ENCODE measurements at regions not wholly inside any gene's neighbourhood (a gene's known extent, or its start where the extent isn't known, plus 50 kb on each side); places are given as distances from the start of the nearest gene placed in this dataset.

DNA sequence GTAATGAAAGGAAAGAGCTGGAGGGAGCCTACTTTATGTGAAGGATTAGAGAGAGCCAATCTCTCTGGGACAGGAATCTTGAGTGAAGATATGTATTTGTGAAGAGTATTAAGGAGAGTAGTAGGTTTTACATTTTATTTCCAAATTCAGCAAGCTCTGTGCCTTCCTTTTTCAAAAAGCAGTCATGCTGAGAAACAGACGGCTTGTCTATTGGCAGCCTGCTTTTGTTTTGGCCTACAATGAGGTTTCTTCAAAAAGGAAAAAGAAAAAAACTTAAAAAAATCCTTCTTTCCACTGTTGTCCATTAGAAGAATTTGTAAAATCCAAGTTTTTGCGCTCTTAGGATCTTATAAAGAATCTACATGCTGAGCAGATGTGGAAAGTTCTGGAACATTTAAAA lies 103.6 kb upstream of the PTGFR start:
- CTCF ChIA-PET: interaction anchor here (1.8 kb wide), 1 partner anchor 11 kb away, joined by 5 read pairs; no protein-coding TSS in a partner anchor
- Histone ChIP-seq H3K36me3 (ENCODE audit: control insufficient read depth, insufficient read depth, low read length) (no peaks in the 10 kb centered on the region), H3K27me3 (ENCODE audit: control insufficient read depth, insufficient read depth, low read length) (no peaks in the 10 kb centered on the region), H3K4me3 (ENCODE audit: low read depth, low read length) (no peak overlapping the region)
- POLR2A ChIA-PET: no interaction called here
- TF ChIP-seq CTCF (IDR thresholded peaks at IDR 0.05; ENCODE audit: insufficient read depth, low read depth, low read length): no peak
- no peak for DNase-seq (ENCODE audit: low read depth)

DNA sequence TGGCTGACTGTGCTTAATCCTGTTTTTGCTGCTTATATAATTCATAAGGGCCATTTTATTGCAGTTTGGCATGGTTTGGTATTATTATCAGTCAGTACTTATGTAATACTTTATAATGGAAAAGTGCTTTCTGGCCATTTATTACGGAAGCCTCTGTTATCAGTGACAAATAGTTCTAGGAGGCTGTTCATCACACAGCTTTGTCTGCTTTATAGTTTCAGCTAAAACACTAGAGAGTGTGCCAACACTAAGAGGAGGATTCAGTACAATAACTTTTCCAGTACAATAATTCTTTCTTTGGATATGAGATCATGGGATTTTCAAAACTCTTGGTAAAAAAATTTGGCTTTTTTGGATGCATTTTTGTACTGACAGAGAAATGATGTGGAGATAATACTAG lies 102.9 kb upstream of the PTGFR start:
- CTCF ChIA-PET: interaction anchor here (1.8 kb wide), 1 partner anchor 11 kb away, joined by 5 read pairs; no protein-coding TSS in a partner anchor
- Histone ChIP-seq H3K36me3 (ENCODE audit: control insufficient read depth, insufficient read depth, low read length) (no peaks in the 10 kb centered on the region), H3K27me3 (ENCODE audit: control insufficient read depth, insufficient read depth, low read length) (no peaks in the 10 kb centered on the region), H3K4me3 (ENCODE audit: low read depth, low read length) (no peak overlapping the region)
- DNase-seq (ENCODE audit: low read depth): no peak
- POLR2A ChIA-PET: interaction anchor here (0.6 kb wide), 1 partner anchor 74 kb away, joined by 4 read pairs; no protein-coding TSS in a partner anchor
- no peak for TF ChIP-seq CTCF (IDR thresholded peaks at IDR 0.05; ENCODE audit: insufficient read depth, low read depth, low read length)

DNA sequence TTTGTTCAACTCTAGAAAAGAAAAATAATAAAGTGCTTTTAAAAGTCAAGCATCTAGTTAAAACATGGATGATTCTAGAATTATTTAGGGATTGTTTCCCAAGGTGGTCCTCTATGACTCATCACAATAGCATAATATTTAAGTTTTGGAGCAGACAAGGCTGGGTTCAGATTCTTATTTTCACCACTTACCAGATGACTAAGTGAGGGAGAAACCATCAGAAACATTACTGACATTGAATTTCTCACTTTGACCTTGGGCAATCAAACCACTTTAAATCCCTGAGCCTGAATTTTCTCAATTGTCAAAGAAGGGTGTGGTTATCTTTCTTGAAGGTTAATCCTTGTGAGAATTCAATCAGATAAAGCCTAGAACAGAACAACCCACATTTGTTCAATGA lies 102.5 kb upstream of the PTGFR start:
- CTCF ChIA-PET: no interaction called here
- no peaks in the 10 kb centered on the region for H3K27me3 ChIP-seq (ENCODE audit: control insufficient read depth, insufficient read depth, low read length)
- H3K36me3 ChIP-seq (ENCODE audit: control insufficient read depth, insufficient read depth, low read length): no peaks in the 10 kb centered on the region
- no peak for TF ChIP-seq CTCF (IDR thresholded peaks at IDR 0.05; ENCODE audit: insufficient read depth, low read depth, low read length)
- DNase-seq (ENCODE audit: low read depth): no peak
- no peak overlapping the region for H3K4me3 ChIP-seq (ENCODE audit: low read depth, low read length)
- POLR2A ChIA-PET: no interaction called here

DNA sequence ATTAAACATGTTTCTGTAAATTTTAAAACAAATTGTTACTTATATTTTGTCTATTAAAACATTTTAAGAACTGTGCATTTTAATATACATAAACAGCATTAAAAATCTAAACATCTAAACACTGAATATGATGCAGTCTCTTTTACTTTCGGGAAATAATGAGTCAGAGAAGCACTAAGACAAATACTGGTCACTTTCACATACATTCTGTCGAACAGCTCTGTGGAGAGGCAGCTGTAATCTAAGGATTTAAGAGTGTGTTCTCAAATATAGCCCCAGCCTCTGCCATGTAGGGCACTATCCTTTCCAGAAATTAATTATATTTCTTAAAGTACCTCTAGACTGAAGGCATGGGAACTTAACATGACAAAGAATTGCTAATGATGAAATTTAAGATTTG lies 89.6 kb upstream of the PTGFR start:
- ChIA-PET CTCF (no interaction called here), POLR2A (no interaction called here)
- no peak for DNase-seq (ENCODE audit: low read depth)
- Histone ChIP-seq H3K4me3 (ENCODE audit: low read depth, low read length) (no peak overlapping the region), H3K27me3 (ENCODE audit: control insufficient read depth, insufficient read depth, low read length) (no peaks in the 10 kb centered on the region), H3K36me3 (ENCODE audit: control insufficient read depth, insufficient read depth, low read length) (no peaks in the 10 kb centered on the region)
- TF ChIP-seq CTCF (IDR thresholded peaks at IDR 0.05; ENCODE audit: insufficient read depth, low read depth, low read length): no peak

DNA sequence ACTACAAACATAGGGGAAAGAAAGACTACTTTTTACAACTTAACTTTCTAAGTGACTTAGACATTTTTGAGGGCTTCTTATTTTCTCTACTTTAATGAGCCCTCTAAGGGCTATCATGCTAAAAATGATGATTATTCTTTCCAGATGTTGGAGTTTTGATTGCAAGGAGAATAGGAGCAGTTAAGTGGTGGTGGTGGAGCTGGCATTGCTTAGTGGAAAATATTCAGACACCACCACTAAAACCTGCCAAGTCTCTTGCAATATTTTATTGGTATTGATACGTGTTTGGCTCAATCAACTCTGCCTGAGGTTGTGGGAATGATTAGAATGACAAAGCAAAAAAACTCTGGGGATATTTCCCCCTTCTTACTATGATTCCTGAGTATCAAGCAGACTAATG lies 82.6 kb upstream of the PTGFR start:
- peak; percentile 59 for DNase-seq (ENCODE audit: low read depth)
- CTCF ChIA-PET: interaction anchor here (1.0 to 1.4 kb wide), 2 partner anchors 32 to 277 kb away, joined by 3 to 6 read pairs; no protein-coding TSS in a partner anchor
- POLR2A ChIA-PET: no interaction called here
- TF ChIP-seq CTCF (IDR thresholded peaks at IDR 0.05; ENCODE audit: insufficient read depth, low read depth, low read length): no peak
- H3K4me3 ChIP-seq (ENCODE audit: low read depth, low read length): no peak overlapping the region
- H3K36me3 ChIP-seq (ENCODE audit: control insufficient read depth, insufficient read depth, low read length): no peaks in the 10 kb centered on the region
- H3K27me3 ChIP-seq (ENCODE audit: control insufficient read depth, insufficient read depth, low read length): no peaks in the 10 kb centered on the region

All from BJ (cell line).